Fibroblast of lung (primary cell): ENCODE measurements at regions not wholly inside any gene's neighbourhood (a gene's known extent, or its start where the extent isn't known, plus 50 kb on each side); places are given as distances from the start of the nearest gene placed in this dataset.

Experiments
- DNase-seq, 2 donors: peaks; one replicate each; pipeline versions ENCODE4 v3.0.0 to v3.0.0-alpha.2; 2010; ENCODE audit warnings: low read depth in 2 of 2
- H2AFZ ChIP-seq: 2 replicates; pipeline ENCODE4 v1.5.1; 2012; ENCODE audit warnings: low read length, control low read depth, inconsistent platforms
- H3K27ac ChIP-seq: 2 replicates; pipeline ENCODE4 v1.5.1; 2011; ENCODE audit warnings: low read length, control low read depth; ENCODE audit not compliant: insufficient read depth
- H3K27me3 ChIP-seq: 2 replicates; pipeline ENCODE4 v1.5.1; 2011; ENCODE audit warnings: mild to moderate bottlenecking, low read length; ENCODE audit not compliant: control insufficient read depth, insufficient read depth
- H3K36me3 ChIP-seq: 2 replicates; pipeline ENCODE4 v1.5.1; 2011; ENCODE audit warnings: low read length; ENCODE audit not compliant: control insufficient read depth, insufficient read depth
- H3K4me1 ChIP-seq: 2 replicates; pipeline ENCODE4 v1.5.1; 2011; ENCODE audit warnings: low read length; ENCODE audit not compliant: control insufficient read depth, insufficient read depth; ENCODE audit errors: extremely low read depth
- H3K4me2 ChIP-seq: 2 replicates; pipeline ENCODE4 v1.5.1; 2011; ENCODE audit warnings: low read length, control low read depth; ENCODE audit not compliant: insufficient read depth; ENCODE audit errors: extremely low read depth
- H3K4me3 ChIP-seq, 4 experiments: fragments of 200-600 bp in 1 of 4; sonication (generic) in 1 of 4; replicated peaks in 1 of 4; 2 replicates each; pipeline ENCODE4 v1.5.1; 2011 to 2016; ENCODE audit warnings: low read length in 4 of 4, low read depth in 3 of 4, mild to moderate bottlenecking in 3 of 4, control low read depth in 2 of 4, inconsistent platforms in 1 of 4, mixed read lengths in 1 of 4; ENCODE audit not compliant: insufficient read depth in 1 of 4; ENCODE audit errors: control extremely low read depth in 1 of 4
- H3K79me2 ChIP-seq: 2 replicates; pipeline ENCODE4 v1.5.1; 2012; ENCODE audit warnings: mild to moderate bottlenecking, low read length, inconsistent platforms; ENCODE audit not compliant: control insufficient read depth, insufficient read depth
- H3K9ac ChIP-seq: 2 replicates; pipeline ENCODE4 v1.5.1; 2011; ENCODE audit warnings: mild to moderate bottlenecking, low read length, control low read depth; ENCODE audit not compliant: insufficient read depth
- H3K9me3 ChIP-seq: 2 replicates; pipeline ENCODE4 v1.5.1; 2012; ENCODE audit warnings: low read depth, low read length; ENCODE audit not compliant: control insufficient read depth, insufficient read depth
- H4K20me1 ChIP-seq: 2 replicates; pipeline ENCODE4 v1.5.1; 2011; ENCODE audit warnings: low read length; ENCODE audit not compliant: control insufficient read depth, insufficient read depth; ENCODE audit errors: extremely low read depth
- EZH2 ChIP-seq: IDR thresholded peaks from 2 replicates; pipeline ENCODE4 v1.5.1; 2012; ENCODE audit warnings: low read length, control low read depth, mild to moderate bottlenecking; ENCODE audit errors: missing control alignments
- TF ChIP-seq, protein P1 (sequence below), 2 donors: IDR thresholded peaks in 1 of 2; conservative IDR thresholded peaks in 1 of 2; 1 replicate in 1 of 2; 2 replicates in 1 of 2; pipeline ENCODE4 v1.5.1; 2011 to 2012; ENCODE audit warnings: low read length in 2 of 2, control low read depth in 1 of 2, inconsistent platforms in 1 of 2, low read depth in 1 of 2, mild to moderate bottlenecking in 1 of 2

DNA sequence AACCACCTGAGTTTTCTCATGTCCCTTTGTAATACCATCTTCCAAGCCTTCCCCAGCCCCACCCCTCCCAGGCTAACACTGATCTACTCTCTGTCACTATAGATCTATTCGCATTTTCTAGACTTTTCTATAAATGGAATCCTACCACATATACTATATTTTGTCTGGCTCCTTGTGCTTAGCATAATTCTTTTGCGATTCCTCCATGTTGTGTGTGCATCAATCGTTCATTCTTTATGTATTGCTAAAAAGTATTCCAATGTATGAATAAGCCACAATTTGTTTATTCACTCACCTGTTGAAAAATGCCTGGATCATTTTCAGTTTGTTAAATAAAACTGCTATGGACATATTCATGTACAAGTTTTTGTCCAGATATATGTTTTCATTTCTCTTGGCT is 66.7 kb upstream of the DPT start:
- no peak overlapping the region for H3K4me3 ChIP-seq

DNA sequence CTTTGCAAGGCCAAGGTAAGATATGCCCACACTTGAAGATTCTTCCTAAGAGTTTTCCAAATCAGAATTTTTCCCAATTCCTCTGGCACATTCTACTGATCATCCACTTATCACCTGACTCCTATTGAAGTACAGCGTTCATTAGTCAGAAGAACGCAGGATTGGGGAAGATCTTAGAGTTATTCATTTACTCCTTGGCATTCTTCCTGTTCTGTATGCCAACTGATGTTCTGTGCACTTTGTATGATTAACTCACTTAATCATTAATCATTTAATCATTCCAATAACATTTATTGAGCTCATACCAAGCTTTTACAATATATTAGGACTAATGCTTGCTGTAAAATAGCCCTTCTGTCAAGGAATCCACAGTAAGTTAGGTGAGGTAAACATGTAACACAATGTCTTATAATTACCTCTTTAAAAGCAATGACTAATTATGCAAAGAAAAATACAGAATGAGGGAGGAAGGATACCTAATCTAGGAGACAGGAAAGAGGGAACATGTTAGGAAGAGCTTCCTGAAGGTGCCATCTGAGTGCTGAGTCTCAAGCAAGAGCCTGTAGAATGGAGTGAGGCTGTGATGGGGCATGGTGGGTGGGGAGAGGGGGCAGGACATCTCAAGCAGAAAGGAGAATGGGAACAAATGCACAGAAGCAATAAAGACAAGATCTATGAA is 71.1 kb upstream of the DPT start:
- H2AFZ ChIP-seq, result no peak overlapping the region
- H3K27ac ChIP-seq, result no peak overlapping the region
- no peaks in the 10 kb centered on the region for H3K9me3 ChIP-seq
- no peaks in the 10 kb centered on the region for H3K4me1 ChIP-seq
- H3K4me2 ChIP-seq, result no peak overlapping the region
- no peak for DNase-seq
- no peak overlapping the region for H3K4me3 ChIP-seq
- H3K9ac ChIP-seq, result no peak overlapping the region
- H3K27me3 ChIP-seq, result no peaks in the 10 kb centered on the region
- H4K20me1 ChIP-seq, result no peaks in the 10 kb centered on the region
- H3K36me3 ChIP-seq, result no peaks in the 10 kb centered on the region
- no peaks in the 10 kb centered on the region for H3K79me2 ChIP-seq
- no peak for TF ChIP-seq EZH2
- TF ChIP-seq, protein P1, sequence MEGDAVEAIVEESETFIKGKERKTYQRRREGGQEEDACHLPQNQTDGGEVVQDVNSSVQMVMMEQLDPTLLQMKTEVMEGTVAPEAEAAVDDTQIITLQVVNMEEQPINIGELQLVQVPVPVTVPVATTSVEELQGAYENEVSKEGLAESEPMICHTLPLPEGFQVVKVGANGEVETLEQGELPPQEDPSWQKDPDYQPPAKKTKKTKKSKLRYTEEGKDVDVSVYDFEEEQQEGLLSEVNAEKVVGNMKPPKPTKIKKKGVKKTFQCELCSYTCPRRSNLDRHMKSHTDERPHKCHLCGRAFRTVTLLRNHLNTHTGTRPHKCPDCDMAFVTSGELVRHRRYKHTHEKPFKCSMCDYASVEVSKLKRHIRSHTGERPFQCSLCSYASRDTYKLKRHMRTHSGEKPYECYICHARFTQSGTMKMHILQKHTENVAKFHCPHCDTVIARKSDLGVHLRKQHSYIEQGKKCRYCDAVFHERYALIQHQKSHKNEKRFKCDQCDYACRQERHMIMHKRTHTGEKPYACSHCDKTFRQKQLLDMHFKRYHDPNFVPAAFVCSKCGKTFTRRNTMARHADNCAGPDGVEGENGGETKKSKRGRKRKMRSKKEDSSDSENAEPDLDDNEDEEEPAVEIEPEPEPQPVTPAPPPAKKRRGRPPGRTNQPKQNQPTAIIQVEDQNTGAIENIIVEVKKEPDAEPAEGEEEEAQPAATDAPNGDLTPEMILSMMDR (conservative IDR thresholded peaks at IDR 0.05 in 1 of 2, IDR thresholded peaks at IDR 0.05 in 1 of 2; ENCODE audit: low read depth in 1 of 2, low read length in 2 of 2), result no peak

More for the DNA sequence above, 66.7 kb upstream of the DPT start:
- no peak overlapping the region for H3K27ac ChIP-seq
- no peaks in the 10 kb centered on the region for H3K9me3 ChIP-seq
- H3K9ac ChIP-seq, result no peak overlapping the region
- no peaks in the 10 kb centered on the region for H3K4me1 ChIP-seq
- H2AFZ ChIP-seq, result no peak overlapping the region
- H4K20me1 ChIP-seq, result no peaks in the 10 kb centered on the region
- no peak for TF ChIP-seq EZH2
- TF ChIP-seq, protein P1 (conservative IDR thresholded peaks at IDR 0.05 in 1 of 2, IDR thresholded peaks at IDR 0.05 in 1 of 2; ENCODE audit: low read depth in 1 of 2, low read length in 2 of 2), result no peak
- no peak overlapping the region for H3K4me2 ChIP-seq
- H3K27me3 ChIP-seq, result no peaks in the 10 kb centered on the region
- H3K79me2 ChIP-seq, result no peaks in the 10 kb centered on the region
- no peaks in the 10 kb centered on the region for H3K36me3 ChIP-seq
- DNase-seq, result no peak

DNA sequence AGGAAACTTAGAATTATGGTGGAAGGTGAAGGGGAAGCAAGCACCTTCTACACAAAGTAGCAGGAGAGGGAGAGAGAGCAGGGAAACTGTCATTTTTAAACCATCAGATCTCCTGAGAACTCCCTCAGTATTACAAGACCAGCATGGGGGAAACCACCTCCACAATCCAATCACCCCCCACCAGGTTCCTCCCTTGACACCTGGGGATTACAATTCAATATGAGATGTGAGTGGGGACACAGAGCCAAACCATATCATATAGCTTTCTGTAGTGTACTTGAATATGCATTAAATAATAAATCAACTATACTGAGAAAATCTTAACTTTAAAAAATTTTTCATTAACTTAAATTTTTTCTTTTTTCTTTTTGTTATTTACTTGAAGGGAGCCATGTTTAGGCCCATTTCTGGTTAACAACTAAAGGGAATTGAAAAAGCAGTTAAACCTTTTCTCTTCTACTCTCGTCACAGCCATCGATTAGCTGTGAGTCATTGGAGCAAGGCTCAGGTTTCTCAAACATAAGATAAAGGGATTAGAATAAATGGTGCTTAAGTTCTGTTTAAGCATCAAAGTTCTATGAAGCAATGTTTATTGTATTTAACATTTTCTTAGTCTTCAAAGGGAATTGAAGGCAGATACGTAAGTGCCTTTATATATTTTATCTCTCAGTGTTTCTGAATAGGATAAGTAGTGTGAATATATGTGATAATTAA is 72.2 kb upstream of the DPT start:
- Histone ChIP-seq H3K9me3 (no peaks in the 10 kb centered on the region), H3K27me3 (no peaks in the 10 kb centered on the region), H3K36me3 (no peaks in the 10 kb centered on the region), H3K27ac (no peak overlapping the region), H3K4me2 (no peak overlapping the region), H3K79me2 (no peaks in the 10 kb centered on the region), H3K9ac (no peak overlapping the region), H3K4me3 (no peak overlapping the region), H4K20me1 (no peaks in the 10 kb centered on the region), H2AFZ (no peak overlapping the region), H3K4me1 (no peaks in the 10 kb centered on the region)
- TF ChIP-seq, protein P1 (conservative IDR thresholded peaks at IDR 0.05 in 1 of 2, IDR thresholded peaks at IDR 0.05 in 1 of 2; ENCODE audit: low read depth in 1 of 2, low read length in 2 of 2), result no peak
- TF ChIP-seq EZH2, result no peak
- peak in 1 of 2 donors; percentile 15 for DNase-seq
